ENCODE measurements at regions not wholly inside any gene's neighbourhood (a gene's known extent, or its start where the extent isn't known, plus 50 kb on each side); places are given as distances from the start of the nearest gene placed in this dataset.

DNA sequence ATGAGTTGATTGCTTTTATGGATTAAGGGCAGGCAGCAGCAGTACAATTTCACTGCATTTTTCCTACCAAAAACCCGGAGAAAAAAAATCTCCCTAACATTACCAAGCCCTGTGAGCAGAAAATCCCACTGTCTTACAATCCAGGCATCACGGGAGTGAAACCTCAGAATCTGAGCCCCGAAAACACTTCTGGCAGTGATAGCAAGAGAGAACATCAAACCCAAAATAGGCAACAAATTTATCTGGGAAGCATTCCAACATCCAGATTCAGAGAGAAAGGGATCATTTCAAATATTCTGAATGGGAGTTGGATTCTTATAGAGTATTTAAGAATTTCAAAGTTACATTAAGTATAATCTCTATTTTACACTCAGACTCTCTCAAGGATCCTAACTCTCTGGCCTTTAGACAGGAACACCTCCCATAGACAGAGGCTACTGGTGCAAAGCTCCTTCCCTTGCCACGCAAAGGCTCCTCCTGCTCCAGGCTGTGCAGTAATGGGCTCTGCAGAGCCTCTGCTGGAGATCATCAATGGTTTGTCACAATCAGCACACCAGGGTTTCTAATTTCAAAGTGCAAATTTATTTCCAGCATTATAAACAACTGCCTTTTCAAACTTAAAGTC, 256.9 kb downstream of the PARM1 start:
- TF ChIP-seq, protein P1, sequence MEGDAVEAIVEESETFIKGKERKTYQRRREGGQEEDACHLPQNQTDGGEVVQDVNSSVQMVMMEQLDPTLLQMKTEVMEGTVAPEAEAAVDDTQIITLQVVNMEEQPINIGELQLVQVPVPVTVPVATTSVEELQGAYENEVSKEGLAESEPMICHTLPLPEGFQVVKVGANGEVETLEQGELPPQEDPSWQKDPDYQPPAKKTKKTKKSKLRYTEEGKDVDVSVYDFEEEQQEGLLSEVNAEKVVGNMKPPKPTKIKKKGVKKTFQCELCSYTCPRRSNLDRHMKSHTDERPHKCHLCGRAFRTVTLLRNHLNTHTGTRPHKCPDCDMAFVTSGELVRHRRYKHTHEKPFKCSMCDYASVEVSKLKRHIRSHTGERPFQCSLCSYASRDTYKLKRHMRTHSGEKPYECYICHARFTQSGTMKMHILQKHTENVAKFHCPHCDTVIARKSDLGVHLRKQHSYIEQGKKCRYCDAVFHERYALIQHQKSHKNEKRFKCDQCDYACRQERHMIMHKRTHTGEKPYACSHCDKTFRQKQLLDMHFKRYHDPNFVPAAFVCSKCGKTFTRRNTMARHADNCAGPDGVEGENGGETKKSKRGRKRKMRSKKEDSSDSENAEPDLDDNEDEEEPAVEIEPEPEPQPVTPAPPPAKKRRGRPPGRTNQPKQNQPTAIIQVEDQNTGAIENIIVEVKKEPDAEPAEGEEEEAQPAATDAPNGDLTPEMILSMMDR (optimal IDR thresholded peaks at IDR 0.05 in 1 of 3, IDR thresholded peaks at IDR 0.05 in 1 of 3, conservative IDR thresholded peaks at IDR 0.05 in 1 of 3; ENCODE audit: extremely low read depth in 1 of 3, insufficient read depth in 2 of 3, low read length in 3 of 3) = no peak
- TF ChIP-seq EZH2 (IDR thresholded peaks at IDR 0.05; ENCODE audit: low read length) = no peak

Measured in keratinocyte (primary cell).